ENCODE measurements at regions not wholly inside any gene's neighbourhood (a gene's known extent, or its start where the extent isn't known, plus 50 kb on each side); places are given as distances from the start of the nearest gene placed in this dataset.

DNA sequence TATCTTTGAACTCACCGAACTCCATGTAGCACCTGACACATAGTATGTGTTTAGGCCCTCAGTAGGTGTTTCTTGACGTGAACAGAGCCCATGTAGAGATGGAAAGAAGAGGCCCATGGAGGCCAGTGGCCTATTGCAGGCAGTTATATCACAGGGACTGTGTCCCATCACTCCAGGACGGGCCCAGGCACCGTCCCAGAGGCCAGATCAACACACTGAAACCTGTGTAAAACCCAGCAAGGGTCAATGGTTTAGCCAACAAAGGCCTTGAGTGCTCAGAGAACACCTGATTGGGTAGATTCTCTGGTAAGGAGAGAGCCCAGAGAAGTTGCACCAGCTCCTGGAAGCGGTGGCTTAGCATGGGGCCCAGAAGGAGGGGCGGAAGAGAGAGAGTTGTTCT is 82.8 kb downstream of the INHBB start:
- no peak for DNase-seq
- in situ Hi-C loops (cut with HindIII; ENCODE audit: low pct_ligation_motif_present, low sequenced_read_pairs) = no loop called here

GRCh38 chr2:120429586-120430500 is 83.9 kb downstream of the INHBB start:
- Histone ChIP-seq H3K4me3 (ENCODE audit: low read depth, low read length) (no peak overlapping the region), H3K27ac (no peak overlapping the region), H3K27me3 (replicated peaks) (peaks cover 13% of the 10 kb centered on the region), H3K36me3 (replicated peaks) (no peaks in the 10 kb centered on the region)
- in situ Hi-C loops (cut with HindIII; ENCODE audit: low pct_ligation_motif_present, low sequenced_read_pairs) = no loop called here
- no peak for DNase-seq
- TF ChIP-seq, protein P1, sequence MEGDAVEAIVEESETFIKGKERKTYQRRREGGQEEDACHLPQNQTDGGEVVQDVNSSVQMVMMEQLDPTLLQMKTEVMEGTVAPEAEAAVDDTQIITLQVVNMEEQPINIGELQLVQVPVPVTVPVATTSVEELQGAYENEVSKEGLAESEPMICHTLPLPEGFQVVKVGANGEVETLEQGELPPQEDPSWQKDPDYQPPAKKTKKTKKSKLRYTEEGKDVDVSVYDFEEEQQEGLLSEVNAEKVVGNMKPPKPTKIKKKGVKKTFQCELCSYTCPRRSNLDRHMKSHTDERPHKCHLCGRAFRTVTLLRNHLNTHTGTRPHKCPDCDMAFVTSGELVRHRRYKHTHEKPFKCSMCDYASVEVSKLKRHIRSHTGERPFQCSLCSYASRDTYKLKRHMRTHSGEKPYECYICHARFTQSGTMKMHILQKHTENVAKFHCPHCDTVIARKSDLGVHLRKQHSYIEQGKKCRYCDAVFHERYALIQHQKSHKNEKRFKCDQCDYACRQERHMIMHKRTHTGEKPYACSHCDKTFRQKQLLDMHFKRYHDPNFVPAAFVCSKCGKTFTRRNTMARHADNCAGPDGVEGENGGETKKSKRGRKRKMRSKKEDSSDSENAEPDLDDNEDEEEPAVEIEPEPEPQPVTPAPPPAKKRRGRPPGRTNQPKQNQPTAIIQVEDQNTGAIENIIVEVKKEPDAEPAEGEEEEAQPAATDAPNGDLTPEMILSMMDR (IDR thresholded peaks at IDR 0.05; ENCODE audit: low read depth, low read length, missing control alignments) = no peak

More for the DNA sequence above, 82.8 kb downstream of the INHBB start:
- TF ChIP-seq, protein P1 (IDR thresholded peaks at IDR 0.05; ENCODE audit: low read depth, low read length, missing control alignments) = no peak
- Histone ChIP-seq H3K4me3 (ENCODE audit: low read depth, low read length) (no peak overlapping the region), H3K36me3 (replicated peaks) (no peaks in the 10 kb centered on the region), H3K27ac (no peak overlapping the region), H3K27me3 (replicated peaks) (peaks cover 18% of the 10 kb centered on the region)

- Histone ChIP-seq H3K4me3 (ENCODE audit: low read depth, low read length) (no peak overlapping the region), H3K27me3 (replicated peaks) (peaks cover 11% of the 10 kb centered on the region), H3K36me3 (replicated peaks) (no peaks in the 10 kb centered on the region), H3K27ac (no peak overlapping the region)
- DNase-seq = no peak
- TF ChIP-seq, protein P1 (IDR thresholded peaks at IDR 0.05; ENCODE audit: low read depth, low read length, missing control alignments) = no peak
- in situ Hi-C loops (cut with HindIII; ENCODE audit: low pct_ligation_motif_present, low sequenced_read_pairs) = no loop called here
Measured at GRCh38 chr2:120430501-120430830, 84.5 kb downstream of the INHBB start.

GRCh38 chr2:120430957-120431356 is 85.0 kb downstream of the INHBB start:
- in situ Hi-C loops (cut with HindIII; ENCODE audit: low pct_ligation_motif_present, low sequenced_read_pairs) = no loop called here
- TF ChIP-seq, protein P1 (IDR thresholded peaks at IDR 0.05; ENCODE audit: low read depth, low read length, missing control alignments) = no peak

GRCh38 chr2:120431386-120432292 is 85.7 kb downstream of the INHBB start:
- no peak overlapping the region for H3K4me3 ChIP-seq (ENCODE audit: low read depth, low read length)
- TF ChIP-seq, protein P1 (IDR thresholded peaks at IDR 0.05; ENCODE audit: low read depth, low read length, missing control alignments) = no peak
- no peak for DNase-seq
- in situ Hi-C loops (cut with HindIII; ENCODE audit: low pct_ligation_motif_present, low sequenced_read_pairs) = no loop called here
- H3K36me3 ChIP-seq (replicated peaks) = no peaks in the 10 kb centered on the region
- H3K27me3 ChIP-seq (replicated peaks) = peaks cover 17% of the 10 kb centered on the region
- no peak overlapping the region for H3K27ac ChIP-seq

More at GRCh38 chr2:120430957-120431356, 85.0 kb downstream of the INHBB start:
- Histone ChIP-seq H3K27ac (no peak overlapping the region), H3K27me3 (replicated peaks) (peaks cover 16% of the 10 kb centered on the region), H3K36me3 (replicated peaks) (no peaks in the 10 kb centered on the region), H3K4me3 (ENCODE audit: low read depth, low read length) (no peak overlapping the region)
- DNase-seq = no peak
